NOMO-1 treated with DMSO at 0.1 percent for 48 hours (cell line): ENCODE measurements at regions not wholly inside any gene's neighbourhood (a gene's known extent, or its start where the extent isn't known, plus 50 kb on each side); places are given as distances from the start of the nearest gene placed in this dataset.

Experiments used
- DNase-seq: peaks from one replicate; lab custom pipeline; 2025; ENCODE audit not compliant: unreplicated experiment; lab: John Stamatoyannopoulos, UW

- no peak for DNase-seq
Measured at GRCh38 chr14:104448721-104449120, 130.8 kb upstream of the C14orf180 start.

- no peak for DNase-seq
Measured at GRCh38 chr14:104450811-104451401, 128.7 kb upstream of the C14orf180 start.

GRCh38 chr14:104451474-104451873, 128.1 kb upstream of the C14orf180 start:
- DNase-seq: no peak

GRCh38 chr14:104458845-104459244, 120.7 kb upstream of the C14orf180 start:
- DNase-seq: no peak

GRCh38 chr14:104460791-104461651, 118.5 kb upstream of the C14orf180 start:
- DNase-seq: no peak

- no peak for DNase-seq
Measured at GRCh38 chr14:104461676-104462449, 117.7 kb upstream of the C14orf180 start.

- no peak for DNase-seq
Measured at GRCh38 chr14:104462651-104463630, 116.6 kb upstream of the C14orf180 start.

GRCh38 chr14:104464907-104465306, 114.7 kb upstream of the C14orf180 start:
- no peak for DNase-seq

GRCh38 chr14:104465482-104466390, 113.8 kb upstream of the C14orf180 start:
- no peak for DNase-seq

- no peak for DNase-seq
Measured at GRCh38 chr14:104467236-104467635, 112.3 kb upstream of the C14orf180 start.

- no peak for DNase-seq
Measured at GRCh38 chr14:104467641-104468040, 111.9 kb upstream of the C14orf180 start.

GRCh38 chr14:104469591-104469990, 110.0 kb upstream of the C14orf180 start:
- DNase-seq: no peak

GRCh38 chr14:104470588-104470987, 109.0 kb upstream of the C14orf180 start:
- no peak for DNase-seq

- DNase-seq: no peak
Measured at GRCh38 chr14:104471114-104471513, 108.5 kb upstream of the C14orf180 start.

- DNase-seq: no peak
Measured at GRCh38 chr14:104472073-104472472, 107.5 kb upstream of the C14orf180 start.

- no peak for DNase-seq
Measured at GRCh38 chr14:104472536-104473243, 106.9 kb upstream of the C14orf180 start.

- no peak for DNase-seq
Measured at GRCh38 chr14:104473244-104473565, 106.4 kb upstream of the C14orf180 start.

- no peak for DNase-seq
Measured at GRCh38 chr14:104473649-104474494, 105.7 kb upstream of the C14orf180 start.
